Caco-2 (cell line): ENCODE measurements at regions not wholly inside any gene's neighbourhood (a gene's known extent, or its start where the extent isn't known, plus 50 kb on each side); places are given as distances from the start of the nearest gene placed in this dataset.

ENCODE experiments used
- BruUV-seq: library from RNA; stranded (reverse); fragments of 400-500 nt; replicated peaks from 2 replicates; lab custom pipeline; 2021; lab: Mats Ljungman, UMichigan
- CTCF ChIA-PET: fragments of 300-600 bp; sonication (Branson Sonifier 250); formaldehyde crosslinking; loops from one replicate; lab custom pipeline; 2022; ENCODE audit warnings: antibody characterized with exemption; lab: Charles Lee
- POLR2A ChIA-PET: fragments of 300-600 bp; sonication (Branson Sonifier 250); formaldehyde crosslinking; loops from one replicate; lab custom pipeline; 2022; ENCODE audit warnings: antibody characterized with exemption; lab: Charles Lee
- DNase-seq, 2 experiments: peaks; one replicate each; pipeline versions ENCODE4 v3.0.0 to v3.0.0-alpha.2; 2020 to 2022
- H3K27me3 ChIP-seq: replicated peaks from 2 replicates; pipeline ENCODE4 v1.6.0; 2011; ENCODE audit warnings: low read length; ENCODE audit not compliant: control insufficient read depth, insufficient read depth
- H3K36me3 ChIP-seq: 2 replicates; pipeline ENCODE4 v1.5.1; 2011; ENCODE audit warnings: low read length; ENCODE audit not compliant: control insufficient read depth, insufficient read depth
- H3K4me1 ChIP-seq: fragments of 250-450 bp; sonication (Bioruptor Pico); 2 replicates; pipeline ENCODE4 v1.5.1; 2020; ENCODE audit warnings: mild to moderate bottlenecking
- H3K4me3 ChIP-seq: 2 replicates; pipeline ENCODE4 v1.5.1; 2011; ENCODE audit warnings: low read depth, mild to moderate bottlenecking, control low read depth, low read length
- H3K9me3 ChIP-seq: fragments of 250-450 bp; sonication (Bioruptor Pico); 2 replicates; pipeline ENCODE4 v1.5.1; 2020; ENCODE audit warnings: mild to moderate bottlenecking, moderate library complexity
- H3K27ac Mint-ChIP-seq: one replicate; pipeline ENCODE4 v1.8.0; 2022; ENCODE audit warnings: mixed read lengths; ENCODE audit not compliant: unreplicated experiment
- H3K27me3 Mint-ChIP-seq: one replicate; pipeline ENCODE4 v1.8.0; 2022; ENCODE audit warnings: mixed read lengths; ENCODE audit not compliant: insufficient read depth, unreplicated experiment
- H3K36me3 Mint-ChIP-seq: one replicate; pipeline ENCODE4 v1.8.0; 2022; ENCODE audit warnings: mild to moderate bottlenecking, mixed read lengths; ENCODE audit not compliant: insufficient read depth, unreplicated experiment
- H3K4me1 Mint-ChIP-seq: one replicate; pipeline ENCODE4 v1.8.0; 2022; ENCODE audit warnings: low read depth, mixed read lengths; ENCODE audit not compliant: unreplicated experiment
- H3K4me3 Mint-ChIP-seq: one replicate; pipeline ENCODE4 v1.8.0; 2022; ENCODE audit warnings: mild to moderate bottlenecking, moderate library complexity, mixed read lengths; ENCODE audit not compliant: unreplicated experiment
- H3K9me3 Mint-ChIP-seq: one replicate; pipeline ENCODE4 v1.8.0; 2022; ENCODE audit warnings: mixed read lengths; ENCODE audit not compliant: unreplicated experiment
- intact Hi-C: fragments of 100-400 bp; cut with micrococcal nuclease; formaldehyde crosslinking; loops from one replicate; pipeline ENCODE4 v1.10.0; 2022; ENCODE audit not compliant: unreplicated experiment
- TF ChIP-seq, protein P1 (sequence below), 2 experiments: fragments of 200-600 bp in 1 of 2; IDR thresholded peaks; 1 replicate in 1 of 2; 2 replicates in 1 of 2; pipeline versions ENCODE4 v1.5.1 to v1.8.0; 2011 to 2022; ENCODE audit warnings: antibody characterized with exemption in 1 of 2, control low read depth in 1 of 2, inconsistent platforms in 1 of 2, low read depth in 1 of 2, low read length in 1 of 2, mild to moderate bottlenecking in 1 of 2, moderate library complexity in 1 of 2; ENCODE audit not compliant: insufficient read depth in 1 of 2, severe bottlenecking in 1 of 2, unreplicated experiment in 1 of 2

DNA sequence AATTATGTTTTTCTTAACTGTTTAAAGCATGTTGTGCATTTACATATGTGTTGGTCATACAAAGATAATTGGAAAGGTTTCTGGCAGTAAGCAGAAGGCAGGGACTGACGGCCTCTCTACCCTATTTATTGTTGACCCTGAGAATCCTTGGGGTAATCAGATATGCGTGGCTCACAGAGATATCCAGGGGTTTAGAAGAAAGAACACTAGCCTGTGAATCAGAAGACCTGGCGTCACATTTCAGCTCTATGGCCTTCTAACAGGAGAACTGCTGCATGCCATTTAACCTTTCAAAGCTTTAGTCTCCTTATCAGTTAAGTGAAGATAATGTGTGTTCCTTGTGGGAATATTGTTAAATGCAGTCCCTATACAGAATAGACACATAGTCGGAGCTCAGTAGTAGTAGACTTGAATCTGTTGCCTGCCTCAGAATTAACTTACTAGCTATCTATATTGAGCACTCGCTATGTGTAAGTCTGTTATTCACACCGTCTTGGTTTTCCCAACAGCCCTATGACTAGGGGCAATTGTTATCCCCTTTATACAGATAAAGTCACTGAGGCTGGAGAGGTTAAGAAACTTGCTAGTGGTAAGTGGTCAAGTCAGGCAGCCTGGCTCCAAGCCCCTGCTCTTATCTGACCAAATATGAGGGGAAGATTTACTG is 129.6 kb upstream of the ANKRD1 start:
- Histone ChIP-seq H3K27me3 (no peaks in the 10 kb centered on the region), H3K4me1 (no peaks in the 10 kb centered on the region), H3K36me3 (no peaks in the 10 kb centered on the region), H3K4me3 (no peak overlapping the region), H3K9me3 (no peaks in the 10 kb centered on the region)
- Mint-ChIP-seq H3K27ac (no peak overlapping the region), H3K4me1 (no peaks in the 10 kb centered on the region), H3K4me3 (no peak overlapping the region), H3K27me3 (peaks cover 3% of the 10 kb centered on the region), H3K36me3 (no peaks in the 10 kb centered on the region), H3K9me3 (no peaks in the 10 kb centered on the region)
- POLR2A ChIA-PET: no interaction called here
- intact Hi-C loops: no loop called here
- BruUV-seq: no TSS peak
- TF ChIP-seq, protein P1, sequence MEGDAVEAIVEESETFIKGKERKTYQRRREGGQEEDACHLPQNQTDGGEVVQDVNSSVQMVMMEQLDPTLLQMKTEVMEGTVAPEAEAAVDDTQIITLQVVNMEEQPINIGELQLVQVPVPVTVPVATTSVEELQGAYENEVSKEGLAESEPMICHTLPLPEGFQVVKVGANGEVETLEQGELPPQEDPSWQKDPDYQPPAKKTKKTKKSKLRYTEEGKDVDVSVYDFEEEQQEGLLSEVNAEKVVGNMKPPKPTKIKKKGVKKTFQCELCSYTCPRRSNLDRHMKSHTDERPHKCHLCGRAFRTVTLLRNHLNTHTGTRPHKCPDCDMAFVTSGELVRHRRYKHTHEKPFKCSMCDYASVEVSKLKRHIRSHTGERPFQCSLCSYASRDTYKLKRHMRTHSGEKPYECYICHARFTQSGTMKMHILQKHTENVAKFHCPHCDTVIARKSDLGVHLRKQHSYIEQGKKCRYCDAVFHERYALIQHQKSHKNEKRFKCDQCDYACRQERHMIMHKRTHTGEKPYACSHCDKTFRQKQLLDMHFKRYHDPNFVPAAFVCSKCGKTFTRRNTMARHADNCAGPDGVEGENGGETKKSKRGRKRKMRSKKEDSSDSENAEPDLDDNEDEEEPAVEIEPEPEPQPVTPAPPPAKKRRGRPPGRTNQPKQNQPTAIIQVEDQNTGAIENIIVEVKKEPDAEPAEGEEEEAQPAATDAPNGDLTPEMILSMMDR (IDR thresholded peaks at IDR 0.05; ENCODE audit: insufficient read depth in 1 of 2, low read depth in 1 of 2, low read length in 1 of 2, severe bottlenecking in 1 of 2, unreplicated experiment in 1 of 2): no peak
- DNase-seq: no peak
- CTCF ChIA-PET: no interaction called here

DNA sequence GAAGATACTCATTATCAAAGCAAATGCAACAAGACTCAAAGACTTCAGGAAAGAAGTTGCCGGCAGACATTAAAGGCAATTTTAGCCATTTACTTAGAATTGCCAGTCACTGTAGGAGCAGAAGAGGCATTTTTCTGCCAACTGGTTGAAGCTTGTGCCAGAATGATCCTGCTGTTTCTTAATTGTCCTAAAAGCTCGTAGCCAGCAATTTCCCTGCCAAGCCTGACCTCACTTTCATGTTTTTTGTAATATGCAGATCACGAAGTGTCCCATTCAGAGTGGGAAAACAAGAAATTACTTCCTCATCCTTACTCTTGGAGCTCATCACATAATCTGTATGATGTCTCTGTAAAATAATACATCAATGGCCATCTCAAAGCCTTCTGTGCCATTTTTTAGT is 130.9 kb upstream of the ANKRD1 start:
- no peaks in the 10 kb centered on the region for H3K4me1 ChIP-seq
- ChIA-PET CTCF (no interaction called here), POLR2A (no interaction called here)
- Mint-ChIP-seq H3K27me3 (peaks cover 3% of the 10 kb centered on the region), H3K4me1 (no peaks in the 10 kb centered on the region), H3K36me3 (no peaks in the 10 kb centered on the region), H3K27ac (no peak overlapping the region), H3K9me3 (no peaks in the 10 kb centered on the region), H3K4me3 (no peak overlapping the region)
- intact Hi-C loops: no loop called here
- no peak overlapping the region for H3K4me3 ChIP-seq
- no peak for DNase-seq
- no peaks in the 10 kb centered on the region for H3K9me3 ChIP-seq
- H3K27me3 ChIP-seq: no peaks in the 10 kb centered on the region
- TF ChIP-seq, protein P1 (IDR thresholded peaks at IDR 0.05; ENCODE audit: insufficient read depth in 1 of 2, low read depth in 1 of 2, low read length in 1 of 2, severe bottlenecking in 1 of 2, unreplicated experiment in 1 of 2): no peak
- BruUV-seq: no TSS peak
- H3K36me3 ChIP-seq: no peaks in the 10 kb centered on the region

DNA sequence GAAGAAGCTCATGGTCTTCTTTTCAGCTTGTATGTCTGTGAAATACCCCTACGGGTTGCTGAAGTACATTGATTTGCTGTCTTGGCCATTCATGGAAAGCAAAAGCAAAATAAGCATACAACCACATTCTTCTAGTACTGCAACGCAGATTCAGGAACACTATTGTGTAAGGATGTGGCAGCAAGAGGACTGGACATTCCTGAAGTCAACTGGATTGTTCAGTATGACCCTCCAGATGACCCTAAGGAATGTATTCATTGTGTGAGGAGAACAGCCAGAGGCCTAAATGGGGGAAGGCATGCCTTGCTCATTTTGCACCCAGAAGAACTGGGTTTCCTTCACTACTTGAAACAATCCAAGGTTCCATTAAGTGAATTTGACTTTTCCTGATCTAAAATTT is 133.4 kb upstream of the ANKRD1 start:
- Mint-ChIP-seq H3K36me3 (no peaks in the 10 kb centered on the region), H3K27ac (no peak overlapping the region), H3K4me1 (no peaks in the 10 kb centered on the region), H3K9me3 (no peaks in the 10 kb centered on the region), H3K4me3 (no peak overlapping the region), H3K27me3 (peaks cover 7% of the 10 kb centered on the region)
- TF ChIP-seq, protein P1 (IDR thresholded peaks at IDR 0.05; ENCODE audit: insufficient read depth in 1 of 2, low read depth in 1 of 2, low read length in 1 of 2, severe bottlenecking in 1 of 2, unreplicated experiment in 1 of 2): no peak
- peak in 1 of 2 experiments; percentile 5 for DNase-seq
- ChIA-PET CTCF (no interaction called here), POLR2A (no interaction called here)
- intact Hi-C loops: no loop called here
- H3K27me3 ChIP-seq: no peaks in the 10 kb centered on the region
- no peak overlapping the region for H3K4me3 ChIP-seq
- no peaks in the 10 kb centered on the region for H3K4me1 ChIP-seq
- no TSS peak for BruUV-seq
- no peaks in the 10 kb centered on the region for H3K36me3 ChIP-seq
- no peaks in the 10 kb centered on the region for H3K9me3 ChIP-seq
